Peyer's patch (tissue), 4 donors: ENCODE measurements at regions not wholly inside any gene's neighbourhood (a gene's known extent, or its start where the extent isn't known, plus 50 kb on each side); places are given as distances from the start of the nearest gene placed in this dataset.
"Not testable (repeated sequence)": the region's sequence is repeated elsewhere in the genome, so short reads cannot be mapped to it uniquely, and the experiment has no call there.

Experiments used
- POLR2A ChIP-seq, 2 donors: fragments of 450-650 bp; IDR thresholded peaks; one replicate each; pipeline ENCODE4 v1.5.1; 2017; ENCODE audit warnings: antibody characterized with exemption in 2 of 2, mild to moderate bottlenecking in 2 of 2, moderate library complexity in 2 of 2
- TF ChIP-seq, protein P1 (sequence below), 6 experiments: fragments of 450-650 bp in 4 of 6; fragments of 200-600 bp in 2 of 6; sonication (generic) in 1 of 6; IDR thresholded peaks; one replicate each; pipeline ENCODE4 v1.5.1; 2017 to 2019; ENCODE audit warnings: antibody characterized with exemption in 6 of 6, mild to moderate bottlenecking in 3 of 6, moderate library complexity in 1 of 6

DNA sequence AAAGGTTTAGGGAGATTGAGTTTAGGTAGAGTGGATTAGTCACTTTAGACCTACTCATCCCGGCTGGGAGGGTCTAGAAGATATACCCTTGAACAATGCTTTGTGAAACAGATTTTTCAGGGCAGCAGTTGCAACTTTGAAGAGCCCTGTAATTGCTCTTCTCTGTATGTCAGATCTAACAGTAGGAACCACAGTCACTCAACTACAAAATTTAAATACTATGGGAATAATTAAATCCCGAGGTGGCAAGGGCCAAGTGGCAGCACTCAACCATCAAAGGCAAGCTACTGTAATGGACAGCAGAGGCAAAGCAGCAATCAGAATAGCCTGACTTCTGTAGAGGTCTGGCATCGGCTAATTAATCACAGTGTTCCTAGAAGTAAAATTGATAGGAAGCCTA, 97.5 kb downstream of the HOXA1 start:
- TF ChIP-seq, protein P1, sequence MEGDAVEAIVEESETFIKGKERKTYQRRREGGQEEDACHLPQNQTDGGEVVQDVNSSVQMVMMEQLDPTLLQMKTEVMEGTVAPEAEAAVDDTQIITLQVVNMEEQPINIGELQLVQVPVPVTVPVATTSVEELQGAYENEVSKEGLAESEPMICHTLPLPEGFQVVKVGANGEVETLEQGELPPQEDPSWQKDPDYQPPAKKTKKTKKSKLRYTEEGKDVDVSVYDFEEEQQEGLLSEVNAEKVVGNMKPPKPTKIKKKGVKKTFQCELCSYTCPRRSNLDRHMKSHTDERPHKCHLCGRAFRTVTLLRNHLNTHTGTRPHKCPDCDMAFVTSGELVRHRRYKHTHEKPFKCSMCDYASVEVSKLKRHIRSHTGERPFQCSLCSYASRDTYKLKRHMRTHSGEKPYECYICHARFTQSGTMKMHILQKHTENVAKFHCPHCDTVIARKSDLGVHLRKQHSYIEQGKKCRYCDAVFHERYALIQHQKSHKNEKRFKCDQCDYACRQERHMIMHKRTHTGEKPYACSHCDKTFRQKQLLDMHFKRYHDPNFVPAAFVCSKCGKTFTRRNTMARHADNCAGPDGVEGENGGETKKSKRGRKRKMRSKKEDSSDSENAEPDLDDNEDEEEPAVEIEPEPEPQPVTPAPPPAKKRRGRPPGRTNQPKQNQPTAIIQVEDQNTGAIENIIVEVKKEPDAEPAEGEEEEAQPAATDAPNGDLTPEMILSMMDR (IDR thresholded peaks at IDR 0.05) = not testable (repeated sequence)
- not testable (repeated sequence) for TF ChIP-seq POLR2A (IDR thresholded peaks at IDR 0.05)
